ENCODE measurements at regions not wholly inside any gene's neighbourhood (a gene's known extent, or its start where the extent isn't known, plus 50 kb on each side); places are given as distances from the start of the nearest gene placed in this dataset.

GRCh38 chr17:74063439-74063838 lies 140.0 kb upstream of the RPL38 start:
- H3K4me3 ChIP-seq (ENCODE audit: low read depth, low read length): no peak overlapping the region
- TF ChIP-seq CTCF (IDR thresholded peaks at IDR 0.05; ENCODE audit: low read depth, low read length): no peak

GRCh38 chr17:74070374-74070773 lies 133.1 kb upstream of the RPL38 start:
- no peak overlapping the region for H3K4me3 ChIP-seq (ENCODE audit: low read depth, low read length)
- no peak for TF ChIP-seq CTCF (IDR thresholded peaks at IDR 0.05; ENCODE audit: low read depth, low read length)

GRCh38 chr17:74070998-74071679 lies 132.3 kb upstream of the RPL38 start:
- H3K4me3 ChIP-seq (ENCODE audit: low read depth, low read length): no peak overlapping the region
- no peak for TF ChIP-seq CTCF (IDR thresholded peaks at IDR 0.05; ENCODE audit: low read depth, low read length)

GRCh38 chr17:74072340-74072739 lies 131.1 kb upstream of the RPL38 start:
- no peak for TF ChIP-seq CTCF (IDR thresholded peaks at IDR 0.05; ENCODE audit: low read depth, low read length)
- H3K4me3 ChIP-seq (ENCODE audit: low read depth, low read length): no peak overlapping the region

- no peak for TF ChIP-seq CTCF (IDR thresholded peaks at IDR 0.05; ENCODE audit: low read depth, low read length)
- no peak overlapping the region for H3K4me3 ChIP-seq (ENCODE audit: low read depth, low read length)
Observed at GRCh38 chr17:74076446-74076845, 127.0 kb upstream of the RPL38 start.

- no peak overlapping the region for H3K4me3 ChIP-seq (ENCODE audit: low read depth, low read length)
Observed at GRCh38 chr17:74077231-74077630, 126.2 kb upstream of the RPL38 start.

More at GRCh38 chr17:74077231-74077630, 126.2 kb upstream of the RPL38 start:
- TF ChIP-seq CTCF (IDR thresholded peaks at IDR 0.05; ENCODE audit: low read depth, low read length): no peak

Measured in WI38 (cell line).